IMR-90 (cell line): ENCODE measurements at regions not wholly inside any gene's neighbourhood (a gene's known extent, or its start where the extent isn't known, plus 50 kb on each side); places are given as distances from the start of the nearest gene placed in this dataset.

Experiments
- ATAC-seq: fragments of 200-7000 bp; cut with Tn5 transposase; 2 replicates; pipeline ENCODE4 v1.9.1; 2020; ENCODE audit warnings: low read depth, mild to moderate bottlenecking, moderate library complexity
- BruUV-seq: library from RNA; stranded (reverse); fragments of 400-500 nt; replicated peaks from 2 replicates; lab custom pipeline; 2021; lab: Mats Ljungman, UMichigan
- CTCF ChIA-PET: fragments of 300-600 bp; formaldehyde crosslinking; extraction: SDS; loops from one replicate; lab custom pipeline; 2021; ENCODE audit warnings: antibody characterized with exemption; lab: Yijun Ruan, JAX
- POLR2A ChIA-PET: fragments of 300-600 bp; sonication (Branson Sonifier 250); formaldehyde crosslinking; loops from one replicate; lab custom pipeline; 2022; ENCODE audit warnings: antibody characterized with exemption; ENCODE audit not compliant: unreplicated experiment; lab: Charles Lee
- DNase-seq: peaks from one replicate; pipeline ENCODE4 v3.0.0; 2013
- H2AFZ ChIP-seq: replicated peaks from 2 replicates; pipeline ENCODE3; 2013; ENCODE audit warnings: low read length, mild to moderate bottlenecking; ENCODE audit not compliant: poor library complexity
- H2AK5ac ChIP-seq: 2 replicates; pipeline ENCODE4 v1.6.1; 2013; ENCODE audit warnings: low read depth, low read length, inconsistent platforms
- H2AK9ac ChIP-seq: replicated peaks from 2 replicates; pipeline ENCODE3; 2013; ENCODE audit warnings: mild to moderate bottlenecking, low read depth, low read length, moderate library complexity; ENCODE audit not compliant: poor library complexity
- H2BK120ac ChIP-seq: 2 replicates; pipeline ENCODE4 v1.6.1; 2013; ENCODE audit warnings: low read depth, low read length, inconsistent platforms
- H2BK15ac ChIP-seq: 3 replicates; pipeline ENCODE4 v1.6.1; 2013; ENCODE audit warnings: low read depth, low read length, inconsistent platforms
- H2BK20ac ChIP-seq: 2 replicates; pipeline ENCODE4 v1.6.1; 2013; ENCODE audit warnings: low read depth, mild to moderate bottlenecking, inconsistent platforms, low read length, moderate library complexity
- H2BK5ac ChIP-seq: 2 replicates; pipeline ENCODE4 v1.6.1; 2013; ENCODE audit warnings: mild to moderate bottlenecking, low read depth, low read length, inconsistent platforms; ENCODE audit not compliant: poor library complexity, severe bottlenecking
- H3K14ac ChIP-seq: replicated peaks from 2 replicates; pipeline ENCODE4 v1.6.1; 2013; ENCODE audit warnings: low read depth, low read length, inconsistent platforms
- H3K18ac ChIP-seq: 2 replicates; pipeline ENCODE4 v1.6.1; 2013; ENCODE audit warnings: low read depth, low read length, control low read depth
- H3K23ac ChIP-seq: 2 replicates; pipeline ENCODE4 v1.6.1; 2013; ENCODE audit warnings: low read depth, low read length, inconsistent platforms
- H3K27ac ChIP-seq: 2 replicates; pipeline ENCODE4 v1.5.1; 2013; ENCODE audit warnings: mild to moderate bottlenecking, control low read depth, low read length; ENCODE audit not compliant: insufficient read depth
- H3K27me3 ChIP-seq: 2 replicates; pipeline ENCODE4 v1.6.1; 2013; ENCODE audit warnings: low read length; ENCODE audit not compliant: control insufficient read depth, insufficient read depth
- H3K36me3 ChIP-seq: 2 replicates; pipeline ENCODE4 v1.6.1; 2013; ENCODE audit warnings: low read length, mixed read lengths; ENCODE audit not compliant: control insufficient read depth, insufficient read depth
- H3K4ac ChIP-seq: 2 replicates; pipeline ENCODE4 v1.6.1; 2013; ENCODE audit warnings: low read depth, low read length, inconsistent platforms
- H3K4me1 ChIP-seq: 2 replicates; pipeline ENCODE4 v1.6.1; 2013; ENCODE audit warnings: low read length, mixed read lengths; ENCODE audit not compliant: control insufficient read depth, insufficient read depth
- H3K4me2 ChIP-seq: 2 replicates; pipeline ENCODE4 v1.6.1; 2013; ENCODE audit warnings: low read depth, mild to moderate bottlenecking, control low read depth, low read length, moderate library complexity
- H3K4me3 ChIP-seq: 2 replicates; pipeline ENCODE4 v1.5.1; 2013; ENCODE audit warnings: low read depth, mild to moderate bottlenecking, control low read depth, low read length, moderate library complexity; ENCODE audit not compliant: insufficient read depth
- H3K56ac ChIP-seq: 2 replicates; pipeline ENCODE4 v1.6.1; 2013; ENCODE audit warnings: low read length, inconsistent platforms; ENCODE audit not compliant: insufficient read depth; ENCODE audit errors: extremely low read depth
- H3K79me1 ChIP-seq, 2 experiments: 2 replicates each; pipeline ENCODE4 v1.6.1; 2013; ENCODE audit warnings: low read length in 2 of 2, inconsistent platforms in 1 of 2, low read depth in 1 of 2
- H3K9ac ChIP-seq: 2 replicates; pipeline ENCODE4 v1.6.1; 2013; ENCODE audit warnings: low read depth, low read length, control low read depth
- H3K9me1 ChIP-seq: 2 replicates; pipeline ENCODE4 v1.6.1; 2013; ENCODE audit warnings: low read length, inconsistent platforms; ENCODE audit not compliant: insufficient read depth
- H3K9me3 ChIP-seq: 2 replicates; pipeline ENCODE4 v1.6.1; 2013; ENCODE audit warnings: low read length; ENCODE audit not compliant: control insufficient read depth, insufficient read depth
- H4K20me1 ChIP-seq: 2 replicates; pipeline ENCODE4 v1.6.1; 2013; ENCODE audit warnings: low read length, inconsistent platforms; ENCODE audit not compliant: insufficient read depth
- H4K5ac ChIP-seq: 2 replicates; pipeline ENCODE4 v1.6.1; 2013; ENCODE audit warnings: mild to moderate bottlenecking, low read depth, low read length, control low read depth
- H4K8ac ChIP-seq, 2 experiments: 2 replicates each; pipeline ENCODE4 v1.6.1; 2013; ENCODE audit warnings: low read depth in 2 of 2, low read length in 2 of 2, control low read depth in 1 of 2, inconsistent platforms in 1 of 2
- H4K91ac ChIP-seq: 2 replicates; pipeline ENCODE4 v1.6.1; 2013; ENCODE audit warnings: low read depth, low read length, inconsistent platforms; ENCODE audit not compliant: insufficient read depth
- BHLHE40 ChIP-seq: fragments of 150-350 bp; IDR thresholded peaks from 2 replicates; pipeline ENCODE4 v1.6.1; 2016; ENCODE audit warnings: mild to moderate bottlenecking, low read depth, low read length
- CEBPB ChIP-seq: IDR thresholded peaks from 2 replicates; pipeline ENCODE4 v1.6.1; 2012; ENCODE audit warnings: low read depth, low read length, improper control_type of control experiment
- CHD1 ChIP-seq: IDR thresholded peaks from 2 replicates; pipeline ENCODE4 v1.6.1; 2012; ENCODE audit warnings: low read depth, low read length, improper control_type of control experiment
- CTCF ChIP-seq: conservative IDR thresholded peaks from 2 replicates; pipeline ENCODE4 v1.5.1; 2012; ENCODE audit warnings: mild to moderate bottlenecking, low read depth, low read length, improper control_type of control experiment
- ELK1 ChIP-seq: fragments of 150-350 bp; IDR thresholded peaks from 2 replicates; pipeline ENCODE4 v1.6.1; 2016; ENCODE audit warnings: low read depth, mild to moderate bottlenecking, low read length, moderate library complexity, borderline replicate concordance
- FOS ChIP-seq: fragments of 150-350 bp; IDR thresholded peaks from 2 replicates; pipeline ENCODE4 v1.6.1; 2016; ENCODE audit warnings: low read depth, low read length
- MAFK ChIP-seq: IDR thresholded peaks from 2 replicates; pipeline ENCODE4 v1.6.1; 2012; ENCODE audit warnings: low read depth, low read length, improper control_type of control experiment
- MAZ ChIP-seq: IDR thresholded peaks from 2 replicates; pipeline ENCODE4 v1.6.1; 2012; ENCODE audit warnings: low read depth, mild to moderate bottlenecking, low read length, improper control_type of control experiment, moderate library complexity, borderline replicate concordance
- MXI1 ChIP-seq: IDR thresholded peaks from 2 replicates; pipeline ENCODE4 v1.6.1; 2012; ENCODE audit warnings: low read depth, mild to moderate bottlenecking, low read length, moderate library complexity, borderline replicate concordance
- NFE2L2 ChIP-seq: fragments of 150-350 bp; IDR thresholded peaks from 2 replicates; pipeline ENCODE4 v1.6.1; 2016; ENCODE audit warnings: low read depth, mild to moderate bottlenecking, low read length
- POLR2A ChIP-seq: IDR thresholded peaks from 2 replicates; pipeline ENCODE4 v1.6.1; 2012; ENCODE audit warnings: mild to moderate bottlenecking, low read depth, low read length
- RAD21 ChIP-seq: IDR thresholded peaks from 2 replicates; pipeline ENCODE4 v1.6.1; 2012; ENCODE audit warnings: low read length, improper control_type of control experiment
- RCOR1 ChIP-seq: IDR thresholded peaks from 2 replicates; pipeline ENCODE4 v1.6.1; 2012; ENCODE audit warnings: mild to moderate bottlenecking, low read length, improper control_type of control experiment; ENCODE audit not compliant: insufficient replicate concordance
- RFX5 ChIP-seq: IDR thresholded peaks from 2 replicates; pipeline ENCODE4 v1.8.0; 2012; ENCODE audit warnings: low read depth, mild to moderate bottlenecking, low read length, moderate library complexity
- SMC3 ChIP-seq: fragments of 150-350 bp; IDR thresholded peaks from 2 replicates; pipeline ENCODE4 v1.6.1; 2016; ENCODE audit warnings: low read depth, mild to moderate bottlenecking, antibody characterized with exemption, low read length, moderate library complexity
- USF2 ChIP-seq: fragments of 150-350 bp; IDR thresholded peaks from 2 replicates; pipeline ENCODE4 v1.6.1; 2017; ENCODE audit warnings: mild to moderate bottlenecking, antibody characterized with exemption, low read length, low read depth
- WGBS, 2 experiments: methylation state at CpG; one replicate each; pipeline versions ENCODE4 v1.1.5 to v1.1.7; 2013; ENCODE audit warnings: missing lambda C conversion rate in 2 of 2; ENCODE audit not compliant: insufficient read length in 1 of 2; ENCODE audit errors: extremely low coverage in 2 of 2; 5-methylcytosine and 5-hydroxymethylcytosine counted together
- dilution Hi-C: fragments of 300-500 bp; cut with HindIII; formaldehyde crosslinking; loops from one replicate; pipeline ENCODE4 v1.14.3; 2018; ENCODE audit warnings: low sequenced_read_pairs; ENCODE audit not compliant: unreplicated experiment
- in situ Hi-C: fragments of 300-500 bp; cut with MboI; formaldehyde crosslinking; loops from 3 replicates; pipeline ENCODE4 v1.14.3; 2019; ENCODE audit warnings: low sequenced_read_pairs, inconsistent platforms, mixed read lengths
- intact Hi-C: fragments of 100-400 bp; cut with micrococcal nuclease; formaldehyde crosslinking; loops from 2 replicates; pipeline ENCODE4 v1.10.0; 2022

- in situ Hi-C loops: no loop called here
- no peak for TF ChIP-seq CHD1
- no peak for TF ChIP-seq RAD21
- TF ChIP-seq BHLHE40: no peak
- TF ChIP-seq ELK1: no peak
- no peak for TF ChIP-seq RCOR1
- TF ChIP-seq POLR2A: no peak
- no peak for TF ChIP-seq MAZ
- TF ChIP-seq MXI1: no peak
- TF ChIP-seq NFE2L2: no peak
- TF ChIP-seq CEBPB: no peak
- no peak for TF ChIP-seq FOS
- no peak for TF ChIP-seq MAFK
- TF ChIP-seq SMC3: no peak
- TF ChIP-seq CTCF: no peak
- no peak for TF ChIP-seq USF2
- no peak for TF ChIP-seq RFX5
- Histone ChIP-seq H3K27me3 (no peaks in the 10 kb centered on the region), H2AK5ac (no peak overlapping the region), H2AK9ac (no peak overlapping the region), H2BK120ac (no peak overlapping the region), H4K91ac (no peak overlapping the region), H3K36me3 (no peaks in the 10 kb centered on the region), H3K4me1 (no peaks in the 10 kb centered on the region), H3K79me1 (no peaks in the 10 kb centered on the region), H3K9ac (no peak overlapping the region), H2BK15ac (no peak overlapping the region), H2BK20ac (no peak overlapping the region), H4K5ac (no peak overlapping the region), H3K9me1 (no peaks in the 10 kb centered on the region), H3K4me2 (no peak overlapping the region), H2BK5ac (no peak overlapping the region), H2AFZ (no peak overlapping the region), H3K18ac (no peak overlapping the region), H3K27ac (no peak overlapping the region), H3K56ac (no peak overlapping the region), H3K23ac (no peak overlapping the region), H3K4me3 (no peak overlapping the region), H3K9me3 (peaks cover 10% of the 10 kb centered on the region), H4K20me1 (no peaks in the 10 kb centered on the region), H3K4ac (no peak overlapping the region), H4K8ac (no peak overlapping the region), H3K14ac (no peak overlapping the region)
- no TSS peak for BruUV-seq
- intact Hi-C loops: no loop called here
- ChIA-PET CTCF (no interaction called here), POLR2A (no interaction called here)
- DNase-seq: no peak
- dilution Hi-C loops: no loop called here
- no CpG with 5 or more reads among the region's 10 CpGs for WGBS, 2 experiments
- ATAC-seq: no peak
Measured at GRCh38 chr2:128970332-128971116, 651.9 kb upstream of the HS6ST1 start.
